NCI-H146 treated with DMSO at 0.1 percent for 48 hours (cell line): ENCODE measurements at regions not wholly inside any gene's neighbourhood (a gene's known extent, or its start where the extent isn't known, plus 50 kb on each side); places are given as distances from the start of the nearest gene placed in this dataset.
"Not testable (repeated sequence)": the region's sequence is repeated elsewhere in the genome, so short reads cannot be mapped to it uniquely, and the experiment has no call there.

Experiments used
- DNase-seq: peaks from one replicate; lab custom pipeline; 2025; ENCODE audit not compliant: unreplicated experiment; lab: John Stamatoyannopoulos, UW

- DNase-seq, result no peak
Observed at GRCh38 chr6:144474290-144474689, 189.2 kb downstream of the UTRN start.

GRCh38 chr6:144474904-144475303 lies 189.8 kb downstream of the UTRN start:
- DNase-seq, result no peak

- no peak for DNase-seq
Observed at GRCh38 chr6:144475411-144475810, 190.3 kb downstream of the UTRN start.

- no peak for DNase-seq
Observed at GRCh38 chr6:144476286-144476685, 191.2 kb downstream of the UTRN start.

- no peak for DNase-seq
Observed at GRCh38 chr6:144477396-144477795, 192.3 kb downstream of the UTRN start.

GRCh38 chr6:144477856-144478255 lies 192.7 kb downstream of the UTRN start:
- DNase-seq, result no peak

GRCh38 chr6:144478483-144478882 lies 193.3 kb downstream of the UTRN start:
- no peak for DNase-seq

GRCh38 chr6:144479991-144480390 lies 194.9 kb downstream of the UTRN start:
- no peak for DNase-seq

- DNase-seq, result no peak
Observed at GRCh38 chr6:144480473-144480872, 195.3 kb downstream of the UTRN start.

- DNase-seq, result no peak
Observed at GRCh38 chr6:144481527-144481926, 196.4 kb downstream of the UTRN start.

GRCh38 chr6:144482142-144482541 lies 197.0 kb downstream of the UTRN start:
- peak; percentile 42 for DNase-seq

- DNase-seq, result no peak
Observed at GRCh38 chr6:144485531-144485930, 200.4 kb downstream of the UTRN start.

- DNase-seq, result no peak
Observed at GRCh38 chr6:144488590-144488989, 203.5 kb downstream of the UTRN start.

- DNase-seq, result no peak
Observed at GRCh38 chr6:144493035-144493910, 208.1 kb downstream of the UTRN start.

- not testable (repeated sequence) for DNase-seq
Observed at GRCh38 chr6:144495076-144495475, 209.9 kb downstream of the UTRN start.

- DNase-seq, result no peak
Observed at GRCh38 chr6:144497650-144498049, 212.5 kb downstream of the UTRN start.

GRCh38 chr6:144500892-144501291 lies 215.8 kb downstream of the UTRN start:
- DNase-seq, result no peak

GRCh38 chr6:144505214-144505613 lies 220.1 kb downstream of the UTRN start:
- not testable (repeated sequence) for DNase-seq

GRCh38 chr6:144506051-144506450 lies 220.9 kb downstream of the UTRN start:
- not testable (repeated sequence) for DNase-seq

- not testable (repeated sequence) for DNase-seq
Observed at GRCh38 chr6:144507772-144508312, 222.7 kb downstream of the UTRN start.

GRCh38 chr6:144510859-144511258 lies 225.7 kb downstream of the UTRN start:
- no peak for DNase-seq

- DNase-seq, result no peak
Observed at GRCh38 chr6:144515761-144516160, 230.6 kb downstream of the UTRN start.

GRCh38 chr6:144519426-144519825 lies 234.3 kb downstream of the UTRN start:
- no peak for DNase-seq
